Lower leg skin (tissue), 3 donors: ENCODE measurements at regions not wholly inside any gene's neighbourhood (a gene's known extent, or its start where the extent isn't known, plus 50 kb on each side); places are given as distances from the start of the nearest gene placed in this dataset.

Experiments used
- CTCF ChIP-seq, 3 donors: fragments of 450-650 bp; IDR thresholded peaks; one replicate each; pipeline ENCODE4 v1.5.1; 2016; ENCODE audit warnings: antibody characterized with exemption in 3 of 3, mild to moderate bottlenecking in 3 of 3, moderate library complexity in 2 of 3
- POLR2A ChIP-seq, 2 donors: fragments of 450-650 bp; IDR thresholded peaks; one replicate each; pipeline ENCODE4 v1.6.1; 2016 to 2017; ENCODE audit warnings: antibody characterized with exemption in 2 of 2, mild to moderate bottlenecking in 1 of 2, moderate library complexity in 1 of 2

- TF ChIP-seq POLR2A (IDR thresholded peaks at IDR 0.05) (no peak), CTCF (IDR thresholded peaks at IDR 0.05) (no peak)
Observed at GRCh38 chr11:111429066-111429506, 50.0 kb upstream of the POU2AF1 start.
